ENCODE measurements at regions not wholly inside any gene's neighbourhood (a gene's known extent, or its start where the extent isn't known, plus 50 kb on each side); places are given as distances from the start of the nearest gene placed in this dataset.

DNA sequence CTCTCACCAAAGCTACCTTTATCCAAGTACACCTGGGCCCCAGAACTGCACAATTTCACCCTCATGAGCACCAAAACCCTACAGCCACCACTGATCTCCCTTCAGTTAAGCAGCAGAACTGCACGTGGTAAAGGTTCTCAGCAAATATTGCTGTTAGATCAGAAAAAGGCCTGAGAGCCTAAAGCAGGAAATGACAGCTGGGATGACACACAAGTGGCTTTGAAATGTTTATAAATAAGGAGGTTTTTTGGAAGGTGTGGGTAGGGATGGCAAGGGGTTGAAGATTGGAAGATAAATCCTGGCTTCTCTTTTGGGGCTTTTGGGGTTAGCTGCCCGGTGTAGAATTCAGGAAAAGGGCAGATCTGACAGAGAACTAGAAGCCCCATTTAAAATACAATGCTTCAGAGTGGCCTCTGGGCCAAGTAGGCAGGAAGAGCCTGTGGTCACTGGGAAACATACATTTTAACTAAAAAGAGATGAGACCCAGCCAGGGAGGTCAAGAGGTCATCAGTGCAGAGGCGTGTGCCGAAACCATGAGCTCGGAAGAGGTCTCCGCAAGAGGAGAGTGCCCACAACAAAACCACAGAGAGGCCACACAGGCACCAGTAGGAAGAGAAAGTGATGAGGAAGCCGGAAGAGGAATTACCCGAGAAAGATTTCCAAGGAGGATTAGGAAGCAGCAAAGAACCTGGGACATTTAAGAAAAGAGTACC lies 916.5 kb downstream of the NLGN4Y start:
- no peak overlapping the region for H3K4me3 ChIP-seq
- H3K4me1 ChIP-seq (replicated peaks), result peaks cover 14% of the 10 kb centered on the region
- H3K9me3 ChIP-seq (replicated peaks), result no peaks in the 10 kb centered on the region
- DNase-seq (ENCODE audit: low read depth in 1 of 2, low spot score in 2 of 2), result peak in 1 of 2 experiments; percentile 41
- no peaks in the 10 kb centered on the region for H3K36me3 ChIP-seq
- H3K27me3 ChIP-seq (replicated peaks), result no peaks in the 10 kb centered on the region
- H3K27ac ChIP-seq, result peak overlapping the region; percentile 26

DNA sequence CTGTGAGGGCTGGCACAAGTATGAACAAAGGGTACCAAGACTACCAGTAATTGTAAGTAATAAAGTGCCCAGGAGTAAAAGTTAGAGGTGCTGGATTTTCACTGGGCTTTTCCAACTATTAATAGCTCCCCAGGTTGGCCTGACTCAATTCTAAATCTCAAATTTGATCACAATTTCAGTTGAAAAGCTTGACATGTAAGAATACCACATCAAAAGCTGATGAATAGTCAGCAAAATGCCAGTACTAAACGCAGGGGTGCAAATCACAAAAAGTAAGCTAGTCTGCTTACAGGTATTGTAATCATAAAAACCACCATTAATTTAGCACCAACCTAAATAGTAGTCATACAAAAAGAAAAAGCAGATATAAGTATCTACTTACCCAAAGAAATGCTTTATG lies 917.5 kb downstream of the NLGN4Y start:
- Histone ChIP-seq H3K36me3 (no peaks in the 10 kb centered on the region), H3K9me3 (replicated peaks) (no peaks in the 10 kb centered on the region), H3K4me1 (replicated peaks) (peaks cover 14% of the 10 kb centered on the region), H3K27me3 (replicated peaks) (no peaks in the 10 kb centered on the region), H3K4me3 (no peak overlapping the region), H3K27ac (no peak overlapping the region)
- no peak for DNase-seq (ENCODE audit: low read depth in 1 of 2, low spot score in 2 of 2)

DNA sequence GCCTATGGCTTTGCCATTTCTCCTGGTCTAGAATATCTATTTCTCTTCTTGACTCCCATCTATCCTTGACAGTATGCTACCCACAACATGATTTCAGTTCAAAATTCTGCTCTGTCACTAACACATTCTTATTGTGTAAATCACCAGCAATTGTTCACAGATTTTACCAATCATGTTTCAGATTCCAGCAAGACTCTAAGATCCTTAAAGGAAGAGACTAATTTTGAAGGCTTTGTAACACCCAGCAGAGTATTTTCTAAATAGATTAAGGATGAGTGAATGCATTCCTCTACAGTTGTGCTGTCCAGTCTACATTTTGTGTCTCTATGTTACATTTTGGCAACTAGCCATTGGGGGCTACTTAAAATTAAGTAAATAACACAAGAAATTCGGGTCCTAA lies 921.5 kb downstream of the NLGN4Y start:
- H3K4me1 ChIP-seq (replicated peaks), result peaks cover 5% of the 10 kb centered on the region
- no peaks in the 10 kb centered on the region for H3K9me3 ChIP-seq (replicated peaks)
- H3K4me3 ChIP-seq, result no peak overlapping the region
- H3K27me3 ChIP-seq (replicated peaks), result no peaks in the 10 kb centered on the region
- H3K36me3 ChIP-seq, result no peaks in the 10 kb centered on the region
- DNase-seq (ENCODE audit: low read depth in 1 of 2, low spot score in 2 of 2), result peak in 1 of 2 experiments; percentile 7
- no peak overlapping the region for H3K27ac ChIP-seq

DNA sequence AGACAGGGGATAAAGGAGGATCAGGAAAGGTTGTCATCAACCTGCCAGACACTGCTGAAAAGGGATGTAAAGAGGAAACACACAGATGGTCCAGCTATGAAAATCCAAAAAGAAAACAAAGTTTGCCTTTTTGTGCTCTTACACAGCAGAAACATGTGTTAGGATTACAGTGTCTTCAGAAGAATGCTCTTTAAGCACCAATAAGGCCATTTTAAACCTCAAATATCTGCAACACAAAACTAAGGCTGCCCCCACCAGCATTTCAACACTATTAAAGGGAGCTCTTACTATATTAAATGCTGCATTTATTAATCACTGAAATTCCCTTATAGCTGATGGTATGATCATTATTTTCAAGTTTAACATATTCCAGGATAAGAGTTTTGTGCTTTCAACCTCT lies 922.5 kb downstream of the NLGN4Y start:
- DNase-seq (ENCODE audit: low read depth in 1 of 2, low spot score in 2 of 2), result no peak
- Histone ChIP-seq H3K9me3 (replicated peaks) (no peaks in the 10 kb centered on the region), H3K36me3 (no peaks in the 10 kb centered on the region), H3K27ac (no peak overlapping the region), H3K4me3 (no peak overlapping the region), H3K4me1 (replicated peaks) (no peaks in the 10 kb centered on the region), H3K27me3 (replicated peaks) (no peaks in the 10 kb centered on the region)

DNA sequence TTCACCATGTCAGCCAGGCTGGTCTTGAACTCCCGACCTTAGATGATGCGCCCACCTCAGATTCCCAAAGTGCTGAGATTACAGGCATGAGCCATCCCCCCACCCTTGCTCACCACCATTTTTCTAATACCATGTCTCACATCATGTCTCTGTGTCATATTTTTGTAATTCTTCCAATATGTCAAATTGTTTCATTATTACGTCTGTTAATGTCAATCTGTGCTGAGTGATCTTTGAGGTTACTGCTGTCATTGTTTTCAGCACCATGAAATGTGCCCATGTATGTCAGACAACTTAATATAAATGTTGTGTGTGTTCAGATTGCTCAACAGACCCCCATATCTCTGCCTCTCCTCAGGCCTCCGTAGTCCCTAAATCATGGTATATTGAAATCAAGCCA lies 923.6 kb downstream of the NLGN4Y start:
- H3K27ac ChIP-seq, result no peak overlapping the region
- no peak overlapping the region for H3K4me3 ChIP-seq
- no peaks in the 10 kb centered on the region for H3K36me3 ChIP-seq
- no peaks in the 10 kb centered on the region for H3K4me1 ChIP-seq (replicated peaks)
- H3K9me3 ChIP-seq (replicated peaks), result no peaks in the 10 kb centered on the region
- no peak for DNase-seq (ENCODE audit: low read depth in 1 of 2, low spot score in 2 of 2)
- H3K27me3 ChIP-seq (replicated peaks), result no peaks in the 10 kb centered on the region

DNA sequence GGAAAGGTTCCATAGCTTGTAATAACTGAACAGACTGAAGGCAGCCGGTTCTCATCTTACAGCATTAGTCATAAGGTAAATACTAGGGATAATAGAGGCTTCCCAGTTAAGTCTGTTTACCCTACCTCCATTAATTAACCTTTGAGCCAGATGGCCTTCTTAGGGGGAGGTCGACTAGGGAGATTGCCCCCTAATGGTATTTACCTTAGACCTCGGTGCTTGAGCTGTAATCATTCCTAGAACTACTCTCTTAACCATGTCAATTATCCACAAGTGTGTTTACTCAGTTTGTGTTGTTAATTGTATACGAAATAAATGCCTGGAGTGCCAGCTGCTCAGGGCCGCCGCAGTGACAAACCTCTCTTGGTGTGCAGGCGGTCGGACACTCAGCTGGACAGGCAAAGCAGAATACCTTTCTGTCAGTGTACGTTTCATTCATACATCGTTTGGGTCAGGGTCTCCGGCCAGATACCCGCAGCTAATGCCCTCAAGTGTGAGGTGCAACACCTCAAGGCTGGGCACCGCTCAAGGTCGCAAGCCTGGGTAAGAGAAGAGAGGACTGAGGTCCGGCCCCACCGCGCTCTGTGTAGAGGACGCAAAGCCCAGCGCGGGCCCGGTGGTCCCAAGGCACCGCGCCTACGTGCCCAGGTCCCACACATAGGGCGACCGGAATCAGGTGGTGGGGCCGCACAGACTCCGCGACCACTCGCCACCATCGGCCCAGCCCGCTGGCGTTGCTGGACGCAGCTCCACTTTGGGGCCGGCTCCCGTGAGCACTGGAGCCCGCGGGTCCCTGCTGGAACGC lies 931.0 kb downstream of the NLGN4Y start:
- Histone ChIP-seq H3K27me3 (replicated peaks) (no peaks in the 10 kb centered on the region), H3K27ac (no peak overlapping the region), H3K36me3 (no peaks in the 10 kb centered on the region), H3K4me1 (replicated peaks) (no peaks in the 10 kb centered on the region), H3K4me3 (no peak overlapping the region), H3K9me3 (replicated peaks) (no peaks in the 10 kb centered on the region)
- DNase-seq (ENCODE audit: low read depth in 1 of 2, low spot score in 2 of 2), result peak in 1 of 2 experiments; percentile 22

DNA sequence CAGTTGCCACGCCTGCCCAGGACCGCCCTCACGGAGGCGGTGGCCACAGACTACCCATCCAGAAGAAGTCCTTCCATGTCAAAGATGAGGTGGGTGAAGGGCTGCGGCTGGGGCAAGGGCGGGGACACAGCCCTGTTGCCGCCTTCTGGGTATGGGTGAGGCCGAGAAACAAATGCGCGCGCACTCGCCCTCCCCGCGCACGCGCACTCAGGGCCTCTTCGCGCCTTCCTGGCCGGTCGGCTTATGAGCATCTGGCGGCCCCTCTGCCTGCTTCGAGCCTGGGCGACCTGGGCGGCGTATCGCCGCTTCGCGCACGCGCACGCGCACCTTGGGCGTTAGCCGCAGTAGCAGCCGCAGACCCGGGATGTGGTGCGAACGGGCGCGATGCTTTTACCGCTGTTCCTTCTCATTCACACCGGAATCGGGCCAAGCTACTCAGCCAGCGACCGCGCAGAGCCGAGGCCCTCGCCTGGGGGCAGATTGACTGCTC lies 931.7 kb downstream of the NLGN4Y start:
- Histone ChIP-seq H3K9me3 (replicated peaks) (no peaks in the 10 kb centered on the region), H3K27ac (no peak overlapping the region), H3K36me3 (no peaks in the 10 kb centered on the region), H3K4me3 (no peak overlapping the region), H3K27me3 (replicated peaks) (no peaks in the 10 kb centered on the region), H3K4me1 (replicated peaks) (no peaks in the 10 kb centered on the region)
- DNase-seq (ENCODE audit: low read depth in 1 of 2, low spot score in 2 of 2), result no peak

DNA sequence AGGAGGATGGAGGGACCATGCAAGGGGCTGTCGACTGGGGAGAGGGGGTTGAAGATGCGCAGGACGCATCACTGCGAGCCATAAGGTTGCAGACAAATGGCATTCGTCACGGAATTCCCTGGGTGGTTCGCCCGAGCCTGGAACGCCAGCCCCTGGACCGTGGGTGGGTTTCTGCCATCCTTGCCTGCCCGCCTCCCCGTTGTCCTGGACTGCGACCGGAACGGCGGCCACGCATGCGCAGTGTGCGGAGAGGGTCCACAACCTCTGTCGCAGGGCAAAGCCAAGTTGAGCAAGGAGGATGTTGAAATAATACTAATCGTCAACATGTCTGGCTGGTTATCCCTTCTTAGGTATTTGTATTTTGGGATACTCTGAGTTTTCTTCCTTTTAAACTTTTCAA lies 932.2 kb downstream of the NLGN4Y start:
- no peak for DNase-seq (ENCODE audit: low read depth in 1 of 2, low spot score in 2 of 2)
- no peaks in the 10 kb centered on the region for H3K27me3 ChIP-seq (replicated peaks)
- H3K4me3 ChIP-seq, result no peak overlapping the region
- H3K9me3 ChIP-seq (replicated peaks), result no peaks in the 10 kb centered on the region
- no peaks in the 10 kb centered on the region for H3K36me3 ChIP-seq
- no peaks in the 10 kb centered on the region for H3K4me1 ChIP-seq (replicated peaks)
- no peak overlapping the region for H3K27ac ChIP-seq

DNA sequence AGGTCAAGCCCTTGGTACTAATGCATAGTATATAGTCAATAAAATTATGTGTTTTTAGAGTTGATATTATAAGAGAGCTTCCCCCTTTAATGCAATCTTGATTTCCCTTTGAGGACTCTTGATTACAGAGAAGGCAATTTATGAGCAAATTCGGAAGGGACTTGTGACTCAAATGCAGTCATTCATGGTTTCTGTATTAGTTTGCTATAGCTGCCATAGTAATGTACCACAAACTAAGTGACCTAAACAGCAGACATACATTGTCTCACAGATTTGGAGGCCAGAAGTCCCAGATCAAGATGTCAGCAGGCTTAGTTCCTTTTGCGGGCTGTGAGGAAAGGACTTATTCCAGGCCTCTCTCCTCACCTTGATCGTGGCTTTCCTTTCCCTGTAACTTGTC lies 933.4 kb downstream of the NLGN4Y start:
- Histone ChIP-seq H3K4me3 (no peak overlapping the region), H3K27me3 (replicated peaks) (no peaks in the 10 kb centered on the region), H3K9me3 (replicated peaks) (no peaks in the 10 kb centered on the region), H3K4me1 (replicated peaks) (no peaks in the 10 kb centered on the region), H3K27ac (no peak overlapping the region), H3K36me3 (no peaks in the 10 kb centered on the region)
- DNase-seq (ENCODE audit: low read depth in 1 of 2, low spot score in 2 of 2), result no peak

DNA sequence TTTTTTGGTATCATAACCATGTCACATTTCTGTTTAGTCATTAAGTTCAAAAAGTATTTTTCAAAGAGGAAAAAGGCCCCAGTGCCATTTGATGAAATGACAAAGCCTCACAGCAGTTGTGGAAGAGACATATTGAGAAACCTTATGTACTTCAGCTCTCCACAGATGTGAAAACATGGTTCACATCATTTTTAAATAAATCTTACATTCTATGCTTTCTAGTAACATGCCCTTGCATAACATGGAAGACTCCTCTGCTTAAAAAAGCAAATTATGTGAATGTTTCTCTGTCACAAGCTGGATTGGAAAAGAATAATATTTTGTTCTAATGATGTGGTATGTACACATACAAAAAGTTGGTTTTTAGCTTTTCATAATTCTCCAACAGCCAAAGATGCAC lies 934.1 kb downstream of the NLGN4Y start:
- no peak for DNase-seq (ENCODE audit: low read depth in 1 of 2, low spot score in 2 of 2)
- Histone ChIP-seq H3K4me1 (replicated peaks) (no peaks in the 10 kb centered on the region), H3K36me3 (no peaks in the 10 kb centered on the region), H3K9me3 (replicated peaks) (no peaks in the 10 kb centered on the region), H3K27ac (no peak overlapping the region), H3K27me3 (replicated peaks) (no peaks in the 10 kb centered on the region), H3K4me3 (no peak overlapping the region)

DNA sequence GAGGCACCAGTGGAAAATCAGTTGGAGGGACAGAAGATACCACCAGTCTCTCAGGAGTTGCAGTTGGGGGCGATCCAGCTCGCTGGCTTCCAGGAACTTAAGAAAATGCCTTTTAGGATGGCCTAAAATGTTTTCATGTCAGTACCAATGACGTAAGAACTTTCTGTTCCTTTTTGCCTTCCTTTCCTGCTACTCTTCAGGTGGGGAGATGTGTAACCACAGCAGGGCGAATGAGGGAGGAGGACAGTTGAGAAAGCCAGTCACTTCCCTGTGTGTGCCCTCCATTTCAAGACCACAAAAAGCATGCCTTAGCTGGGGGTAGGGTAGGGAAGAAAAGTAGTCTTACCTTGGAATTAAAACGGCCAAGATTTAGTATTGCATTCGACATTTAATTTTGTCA lies 941.6 kb downstream of the NLGN4Y start:
- H3K27ac ChIP-seq, result no peak overlapping the region
- H3K9me3 ChIP-seq (replicated peaks), result no peaks in the 10 kb centered on the region
- H3K27me3 ChIP-seq (replicated peaks), result no peaks in the 10 kb centered on the region
- H3K4me1 ChIP-seq (replicated peaks), result peaks cover 2% of the 10 kb centered on the region; the same call in 1 of the 2 replicates
- H3K36me3 ChIP-seq, result no peaks in the 10 kb centered on the region
- no peak for DNase-seq (ENCODE audit: low read depth in 1 of 2, low spot score in 2 of 2)
- H3K4me3 ChIP-seq, result no peak overlapping the region

DNA sequence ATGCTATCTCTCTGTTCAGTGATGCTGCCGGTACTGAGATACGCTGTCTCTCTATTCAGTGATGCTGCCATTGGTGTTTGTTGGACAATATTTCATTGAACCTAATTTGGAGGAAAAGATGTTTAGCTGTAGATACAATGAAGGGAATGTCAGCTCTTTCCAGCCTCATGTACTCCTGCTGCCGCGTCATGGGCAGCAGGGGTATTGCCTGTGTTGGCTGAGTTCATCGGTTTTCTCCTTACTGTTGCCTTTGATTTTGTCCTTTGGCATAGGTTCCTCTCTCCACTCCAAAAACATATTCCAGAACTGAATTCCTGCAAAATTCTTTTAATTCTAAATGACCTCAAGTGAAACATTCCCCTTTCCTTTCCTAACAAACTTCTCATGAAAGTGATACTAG lies 942.6 kb downstream of the NLGN4Y start:
- H3K36me3 ChIP-seq, result no peaks in the 10 kb centered on the region
- H3K9me3 ChIP-seq (replicated peaks), result no peaks in the 10 kb centered on the region
- DNase-seq (ENCODE audit: low read depth in 1 of 2, low spot score in 2 of 2), result no peak
- no peak overlapping the region for H3K4me3 ChIP-seq
- no peaks in the 10 kb centered on the region for H3K27me3 ChIP-seq (replicated peaks)
- H3K4me1 ChIP-seq (replicated peaks), result peaks cover 6% of the 10 kb centered on the region; the same call in 1 of the 2 replicates
- H3K27ac ChIP-seq, result no peak overlapping the region

DNA sequence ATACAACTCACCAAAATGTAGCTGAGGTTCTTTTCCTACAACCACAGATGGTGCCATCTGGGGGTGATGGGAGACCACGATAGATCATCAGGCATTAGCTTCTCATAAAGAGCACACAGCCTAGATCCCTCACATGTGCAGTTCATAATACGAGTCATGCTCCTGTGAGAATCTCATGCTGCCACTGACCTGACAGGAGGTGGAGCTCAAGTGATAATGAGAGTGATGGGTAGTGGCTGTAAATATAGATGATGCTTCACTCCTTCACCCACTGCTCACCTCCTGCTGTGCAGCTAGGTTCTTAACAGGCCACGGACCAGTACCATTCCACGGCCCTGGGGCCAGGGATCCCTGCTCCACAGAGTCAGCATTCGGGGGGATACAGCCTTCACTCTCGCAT lies 943.8 kb downstream of the NLGN4Y start:
- H3K27me3 ChIP-seq (replicated peaks), result no peaks in the 10 kb centered on the region
- no peaks in the 10 kb centered on the region for H3K36me3 ChIP-seq
- DNase-seq (ENCODE audit: low read depth in 1 of 2, low spot score in 2 of 2), result no peak
- H3K27ac ChIP-seq, result no peak overlapping the region
- H3K4me3 ChIP-seq, result no peak overlapping the region
- H3K9me3 ChIP-seq (replicated peaks), result no peaks in the 10 kb centered on the region
- H3K4me1 ChIP-seq (replicated peaks), result peaks cover 6% of the 10 kb centered on the region; the same call in 1 of the 2 replicates

DNA sequence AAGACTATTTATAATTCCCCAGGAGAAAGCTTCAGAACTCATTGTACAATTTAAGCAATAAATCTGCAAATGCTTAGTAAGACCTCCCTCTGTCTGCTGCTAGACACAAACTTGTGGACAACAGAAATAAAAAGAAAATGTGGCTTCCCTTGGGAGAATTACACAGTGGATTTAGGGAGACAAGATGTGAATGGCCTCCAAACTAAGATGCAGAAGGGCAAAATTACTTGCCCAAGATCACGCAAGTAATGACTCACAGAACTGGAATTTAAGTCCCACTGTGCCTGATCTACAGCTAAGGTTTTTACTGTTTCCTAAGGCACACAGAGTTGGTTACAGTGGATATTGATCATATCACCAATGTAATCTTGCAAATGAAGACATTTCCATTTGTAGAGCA lies 947.0 kb downstream of the NLGN4Y start:
- Histone ChIP-seq H3K4me3 (no peak overlapping the region), H3K4me1 (replicated peaks) (peaks cover 6% of the 10 kb centered on the region; the same call in 1 of the 2 replicates), H3K9me3 (replicated peaks) (no peaks in the 10 kb centered on the region), H3K27ac (peak overlapping the region; percentile 56), H3K27me3 (replicated peaks) (no peaks in the 10 kb centered on the region), H3K36me3 (no peaks in the 10 kb centered on the region)
- DNase-seq (ENCODE audit: low read depth in 1 of 2, low spot score in 2 of 2), result peak in 1 of 2 experiments; percentile 22

Data from SJSA1 (cell line).